ENCODE measurements at regions not wholly inside any gene's neighbourhood (a gene's known extent, or its start where the extent isn't known, plus 50 kb on each side); places are given as distances from the start of the nearest gene placed in this dataset.

DNA sequence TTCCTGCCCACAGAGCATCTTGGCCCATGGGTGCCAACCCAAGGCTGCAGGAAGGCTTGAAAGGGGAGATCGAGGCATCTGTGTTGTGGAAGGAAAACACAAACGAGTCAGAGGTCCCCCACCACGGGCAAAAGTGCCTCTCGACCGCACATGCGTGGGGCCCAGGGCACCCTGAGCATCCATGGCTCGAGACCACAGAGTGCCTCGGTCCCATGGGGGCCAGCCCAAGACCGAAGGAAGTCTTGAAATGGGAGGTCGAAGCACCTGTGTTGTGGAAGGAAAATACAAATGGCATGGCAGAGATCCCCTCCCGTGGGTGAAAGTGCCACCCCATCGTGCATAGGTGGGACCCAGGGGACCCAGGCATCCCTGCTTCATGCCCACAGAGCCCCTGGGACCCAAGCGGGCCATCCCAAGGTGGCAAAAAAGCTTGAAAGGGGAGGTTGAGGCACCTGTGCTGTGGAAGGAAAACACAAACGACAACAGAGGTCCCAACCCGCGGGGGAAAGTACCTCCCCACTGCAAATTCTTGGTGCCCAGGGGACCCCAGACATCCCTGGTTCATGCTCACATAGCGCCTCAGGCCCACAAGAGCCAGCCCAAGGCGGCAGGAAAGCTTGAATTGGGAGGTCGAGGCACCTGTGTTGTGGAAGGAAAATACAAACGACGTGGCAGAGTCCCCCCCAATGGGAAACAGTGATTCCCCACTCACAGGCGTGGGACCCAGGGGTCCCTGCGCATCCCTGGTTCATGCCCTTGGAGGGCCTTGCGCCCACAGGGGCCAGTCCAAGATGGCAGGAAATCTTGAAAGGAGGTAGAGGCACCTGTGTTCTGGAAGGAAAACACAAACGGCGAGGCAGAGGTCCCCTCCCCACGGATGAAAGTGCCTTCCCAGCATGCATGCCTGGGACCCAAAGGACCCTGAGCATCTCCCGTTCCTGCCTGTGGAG lies 373.0 kb downstream of the ALG10 start:
- TF ChIP-seq CTCF (IDR thresholded peaks at IDR 0.05) (no peak), POLR2A (IDR thresholded peaks at IDR 0.05) (no peak)
